ENCODE measurements at regions not wholly inside any gene's neighbourhood (a gene's known extent, or its start where the extent isn't known, plus 50 kb on each side); places are given as distances from the start of the nearest gene placed in this dataset.

DNA sequence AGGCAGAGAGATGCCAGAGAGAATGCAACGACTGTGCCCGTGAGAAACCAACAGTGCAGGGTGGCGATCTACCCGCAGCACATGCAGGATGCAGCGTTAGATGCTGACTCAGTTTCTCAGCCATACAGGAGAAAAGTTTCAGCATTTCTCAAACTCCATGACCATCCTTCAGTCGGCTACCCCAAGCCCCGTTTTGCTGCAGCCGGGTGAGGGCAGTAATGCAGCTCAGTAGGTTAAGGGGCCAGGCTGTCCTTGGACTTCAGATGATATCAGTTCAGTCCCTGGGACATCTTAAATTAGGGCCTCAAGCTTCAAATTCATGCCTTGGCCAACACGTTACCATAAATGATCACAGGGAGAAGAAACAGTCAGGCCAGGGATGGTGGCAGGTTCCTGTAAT is 125.5 kb downstream of the PALM2AKAP2 start:
- no peaks in the 10 kb centered on the region for H3K27me3 ChIP-seq (ENCODE audit: control insufficient read depth in 1 of 2, insufficient read depth in 2 of 2, low read length in 2 of 2)
- no peak overlapping the region for H3K27ac ChIP-seq (ENCODE audit: low read depth, low read length)
- no peak overlapping the region for H3K9ac ChIP-seq (ENCODE audit: low read length)
- H3K4me1 ChIP-seq (ENCODE audit: insufficient read depth, low read length): no peaks in the 10 kb centered on the region
- H3K36me3 ChIP-seq (ENCODE audit: insufficient read depth, low read length): no peaks in the 10 kb centered on the region
- no peak overlapping the region for H3K4me3 ChIP-seq (ENCODE audit: low read depth in 1 of 2, low read length in 2 of 2)
- H3K9me3 ChIP-seq (ENCODE audit: low read length): no peaks in the 10 kb centered on the region

DNA sequence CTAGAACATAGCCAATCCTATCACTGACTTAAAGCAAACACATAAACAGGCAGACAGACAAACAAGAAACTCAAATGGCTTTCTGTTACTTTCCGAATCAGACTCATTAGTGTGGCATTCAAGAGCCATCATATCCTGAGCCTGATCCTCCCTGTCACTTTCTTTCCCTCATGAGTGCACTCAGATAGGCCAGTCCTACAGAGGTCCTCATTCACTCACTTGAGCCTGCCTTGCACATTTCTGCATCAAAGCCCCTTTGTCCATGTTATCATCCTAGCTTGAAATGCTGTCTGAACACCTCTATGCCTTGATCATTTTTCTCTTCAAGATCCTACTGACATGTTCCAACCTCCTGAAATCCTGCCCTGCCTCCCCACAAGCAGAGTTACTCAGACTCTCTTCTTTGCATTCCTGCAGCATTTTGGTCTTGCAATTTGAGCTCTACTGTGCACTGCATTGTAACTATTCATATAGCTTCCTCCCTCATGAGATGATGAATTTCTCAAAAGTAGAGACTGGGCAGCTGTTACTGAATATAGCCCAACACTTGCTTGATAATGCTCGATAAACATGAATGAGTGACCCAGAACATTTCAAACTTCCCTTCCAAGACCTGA is 126.9 kb downstream of the PALM2AKAP2 start:
- no peak overlapping the region for H3K9ac ChIP-seq (ENCODE audit: low read length)
- H3K9me3 ChIP-seq (ENCODE audit: low read length): no peaks in the 10 kb centered on the region
- no peaks in the 10 kb centered on the region for H3K36me3 ChIP-seq (ENCODE audit: insufficient read depth, low read length)
- no peaks in the 10 kb centered on the region for H3K27me3 ChIP-seq (ENCODE audit: control insufficient read depth in 1 of 2, insufficient read depth in 2 of 2, low read length in 2 of 2)
- H3K27ac ChIP-seq (ENCODE audit: low read depth, low read length): no peak overlapping the region
- peaks cover 5% of the 10 kb centered on the region for H3K4me1 ChIP-seq (ENCODE audit: insufficient read depth, low read length)
- H3K4me3 ChIP-seq (ENCODE audit: low read depth in 1 of 2, low read length in 2 of 2): no peak overlapping the region

DNA sequence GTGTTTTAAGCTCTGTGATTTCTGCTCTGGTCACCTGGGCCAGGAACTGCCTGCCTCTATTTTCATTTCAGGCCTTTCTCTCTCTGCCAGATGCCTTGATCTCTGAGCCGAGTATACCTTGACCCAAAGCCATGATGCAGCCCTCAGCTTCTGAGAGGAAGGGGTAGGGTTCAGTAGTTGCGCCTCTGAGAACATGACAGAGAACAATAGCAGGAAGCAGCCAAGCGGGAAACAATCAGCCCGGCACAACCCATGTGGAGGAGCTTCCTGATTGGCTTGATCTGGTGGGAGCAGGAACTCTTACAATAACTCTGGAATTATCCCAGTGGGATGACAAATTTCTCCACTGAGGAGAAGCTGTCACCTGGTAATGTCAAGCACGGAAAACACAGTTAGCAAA is 127.4 kb downstream of the PALM2AKAP2 start:
- no peaks in the 10 kb centered on the region for H3K27me3 ChIP-seq (ENCODE audit: control insufficient read depth in 1 of 2, insufficient read depth in 2 of 2, low read length in 2 of 2)
- no peaks in the 10 kb centered on the region for H3K9me3 ChIP-seq (ENCODE audit: low read length)
- no peak overlapping the region for H3K9ac ChIP-seq (ENCODE audit: low read length)
- no peak overlapping the region for H3K27ac ChIP-seq (ENCODE audit: low read depth, low read length)
- H3K36me3 ChIP-seq (ENCODE audit: insufficient read depth, low read length): no peaks in the 10 kb centered on the region
- H3K4me3 ChIP-seq (ENCODE audit: low read depth in 1 of 2, low read length in 2 of 2): no peak overlapping the region
- peaks cover 8% of the 10 kb centered on the region for H3K4me1 ChIP-seq (ENCODE audit: insufficient read depth, low read length)

DNA sequence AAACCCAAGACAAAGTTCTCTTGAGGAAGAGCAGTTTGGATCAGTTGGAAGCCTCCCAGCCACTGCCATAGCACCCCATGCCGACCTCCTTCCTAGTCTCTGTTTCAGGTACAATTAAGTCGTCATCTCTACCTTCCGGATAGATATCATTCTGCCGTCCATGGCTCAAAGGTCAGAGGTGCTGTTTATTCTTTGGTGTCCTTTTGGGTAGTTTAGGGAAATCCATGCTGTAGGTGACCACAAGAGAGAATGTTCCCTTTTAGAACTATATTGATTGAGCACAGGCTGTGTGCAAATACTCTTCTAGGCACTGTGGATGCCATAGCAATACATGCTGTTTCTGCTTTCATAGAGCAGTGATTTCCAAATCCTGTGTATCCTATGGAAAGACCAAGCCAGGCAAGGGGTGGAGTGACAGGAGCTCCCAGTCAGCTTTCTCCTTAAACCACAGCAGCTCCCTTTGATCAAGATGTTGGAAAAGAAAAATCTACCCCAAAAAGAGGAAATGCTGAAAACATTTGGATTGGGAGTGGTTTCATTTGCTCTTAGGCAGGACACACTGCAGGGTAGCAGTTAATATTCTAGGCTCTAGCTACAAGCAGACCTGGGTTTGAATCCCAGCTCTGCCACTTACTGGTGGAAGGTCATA is 127.9 kb downstream of the PALM2AKAP2 start:
- no peaks in the 10 kb centered on the region for H3K9me3 ChIP-seq (ENCODE audit: low read length)
- no peaks in the 10 kb centered on the region for H3K36me3 ChIP-seq (ENCODE audit: insufficient read depth, low read length)
- no peak overlapping the region for H3K4me3 ChIP-seq (ENCODE audit: low read depth in 1 of 2, low read length in 2 of 2)
- H3K9ac ChIP-seq (ENCODE audit: low read length): no peak overlapping the region
- H3K27ac ChIP-seq (ENCODE audit: low read depth, low read length): no peak overlapping the region
- H3K27me3 ChIP-seq (ENCODE audit: control insufficient read depth in 1 of 2, insufficient read depth in 2 of 2, low read length in 2 of 2): no peaks in the 10 kb centered on the region
- peaks cover 9% of the 10 kb centered on the region for H3K4me1 ChIP-seq (ENCODE audit: insufficient read depth, low read length)

DNA sequence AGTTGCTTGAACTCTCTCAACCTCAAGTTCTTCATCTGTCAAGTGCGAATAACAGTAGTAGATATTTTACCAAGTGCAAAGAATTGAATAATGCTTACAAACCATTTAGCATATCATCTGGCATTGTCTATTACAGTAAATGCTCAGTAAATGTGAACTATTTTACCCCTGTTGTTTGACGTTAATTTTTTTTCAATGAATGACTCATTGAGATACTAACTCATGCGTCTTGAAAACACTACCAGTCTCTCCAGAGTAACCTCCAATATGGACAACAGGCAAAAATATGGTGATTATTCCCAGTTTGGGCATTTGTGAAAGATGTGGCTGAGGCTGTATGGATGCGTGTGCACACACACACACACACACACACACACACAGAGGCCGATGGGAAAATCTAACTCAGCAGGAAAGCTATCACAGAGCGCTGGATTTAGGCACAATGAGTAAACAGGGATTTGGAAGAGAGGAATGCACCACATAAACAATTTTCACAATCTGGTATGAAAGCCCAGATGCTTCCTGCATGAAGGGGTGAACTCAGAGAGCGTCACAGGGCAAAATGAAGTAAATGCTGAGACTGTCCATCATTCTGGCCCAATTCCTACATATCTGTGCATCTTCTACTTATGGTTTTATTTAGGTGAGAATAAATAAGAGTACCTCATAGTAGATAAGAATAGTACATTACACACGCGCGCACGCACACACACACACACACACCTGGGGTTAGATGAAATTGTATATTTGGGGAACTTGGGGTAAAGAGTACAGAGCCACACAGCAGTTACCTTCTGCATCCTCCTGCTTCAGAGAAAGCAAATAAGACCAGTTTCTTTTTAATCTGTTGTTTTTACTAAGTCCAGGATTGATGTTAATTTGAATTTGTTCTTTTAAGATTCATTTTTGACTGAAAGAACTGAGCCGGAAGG is 128.7 kb downstream of the PALM2AKAP2 start:
- no peak overlapping the region for H3K4me3 ChIP-seq (ENCODE audit: low read depth in 1 of 2, low read length in 2 of 2)
- no peaks in the 10 kb centered on the region for H3K27me3 ChIP-seq (ENCODE audit: control insufficient read depth in 1 of 2, insufficient read depth in 2 of 2, low read length in 2 of 2)
- no peak overlapping the region for H3K9ac ChIP-seq (ENCODE audit: low read length)
- H3K27ac ChIP-seq (ENCODE audit: low read depth, low read length): no peak overlapping the region
- H3K9me3 ChIP-seq (ENCODE audit: low read length): no peaks in the 10 kb centered on the region
- peaks cover 16% of the 10 kb centered on the region for H3K4me1 ChIP-seq (ENCODE audit: insufficient read depth, low read length)
- H3K36me3 ChIP-seq (ENCODE audit: insufficient read depth, low read length): no peaks in the 10 kb centered on the region

DNA sequence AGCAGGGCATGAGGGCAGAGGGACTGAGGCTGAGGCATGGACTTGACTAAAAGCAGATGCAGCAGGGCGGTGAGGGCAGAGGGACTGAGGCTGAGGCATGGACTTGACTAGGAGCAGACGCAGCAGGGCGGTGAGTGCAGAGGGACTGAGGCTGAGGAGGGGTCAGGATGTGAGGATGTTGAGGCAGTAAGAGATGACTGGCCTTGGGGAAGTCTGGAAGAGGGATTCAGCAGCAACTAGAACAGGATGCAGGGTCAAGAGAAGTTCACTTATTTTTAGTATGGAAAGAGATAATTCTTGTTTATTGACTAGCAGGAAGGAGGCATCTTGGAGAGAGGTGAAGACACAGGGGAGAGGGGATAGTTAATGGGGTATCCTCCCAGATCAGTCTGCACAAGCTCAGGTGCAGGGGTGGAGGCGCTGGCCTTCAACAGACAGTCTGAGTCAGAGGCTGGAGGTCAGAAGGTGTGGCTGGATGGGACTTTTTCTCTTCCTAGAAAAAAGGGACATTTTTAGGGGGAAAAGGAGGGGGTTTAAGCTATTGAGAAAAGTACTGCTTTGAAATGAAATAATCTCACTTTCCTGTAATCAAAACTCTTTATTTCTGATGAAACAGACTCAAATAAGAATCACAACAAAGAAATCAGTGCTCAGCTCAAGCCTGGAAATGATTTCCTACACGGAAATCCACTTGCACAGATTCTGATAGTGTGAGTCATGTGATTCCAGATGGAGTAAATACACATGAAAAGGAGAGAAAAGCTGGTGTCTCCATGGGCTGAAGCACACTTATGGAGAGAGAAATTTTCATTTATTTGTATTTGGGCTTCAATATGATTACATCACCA is 130.9 kb downstream of the PALM2AKAP2 start:
- Histone ChIP-seq H3K27ac (ENCODE audit: low read depth, low read length) (no peak overlapping the region), H3K27me3 (ENCODE audit: control insufficient read depth in 1 of 2, insufficient read depth in 2 of 2, low read length in 2 of 2) (no peaks in the 10 kb centered on the region), H3K36me3 (ENCODE audit: insufficient read depth, low read length) (no peaks in the 10 kb centered on the region), H3K4me3 (ENCODE audit: low read depth in 1 of 2, low read length in 2 of 2) (no peak overlapping the region), H3K4me1 (ENCODE audit: insufficient read depth, low read length) (peaks cover 16% of the 10 kb centered on the region), H3K9me3 (ENCODE audit: low read length) (no peaks in the 10 kb centered on the region), H3K9ac (ENCODE audit: low read length) (no peak overlapping the region)

DNA sequence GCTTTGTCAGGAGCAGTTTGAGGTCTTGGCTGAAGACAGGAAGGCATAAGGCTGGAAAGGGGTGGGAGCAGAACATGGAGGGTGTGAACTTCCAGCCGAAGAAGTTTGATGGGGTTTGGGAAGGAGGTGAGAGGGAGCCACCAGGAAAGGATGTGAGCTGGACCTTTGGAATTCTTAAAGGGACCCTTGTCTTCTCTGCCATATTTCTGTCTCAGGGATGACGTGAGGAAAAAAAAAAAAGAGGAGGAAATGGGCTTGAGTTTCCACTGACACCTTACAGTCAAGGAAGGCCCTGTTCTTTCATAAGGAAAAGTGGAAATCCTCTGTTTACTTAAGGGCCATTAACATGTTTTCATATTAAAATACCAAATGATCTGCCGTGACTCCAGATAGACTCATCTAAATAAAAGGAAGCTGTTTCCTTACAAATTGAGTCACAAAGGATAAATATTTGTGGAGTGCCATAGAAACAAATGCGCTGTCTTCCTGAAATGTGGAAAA is 132.1 kb downstream of the PALM2AKAP2 start:
- no peak overlapping the region for H3K4me3 ChIP-seq (ENCODE audit: low read depth in 1 of 2, low read length in 2 of 2)
- no peaks in the 10 kb centered on the region for H3K36me3 ChIP-seq (ENCODE audit: insufficient read depth, low read length)
- H3K9me3 ChIP-seq (ENCODE audit: low read length): no peaks in the 10 kb centered on the region
- H3K27me3 ChIP-seq (ENCODE audit: control insufficient read depth in 1 of 2, insufficient read depth in 2 of 2, low read length in 2 of 2): no peaks in the 10 kb centered on the region
- peaks cover 16% of the 10 kb centered on the region for H3K4me1 ChIP-seq (ENCODE audit: insufficient read depth, low read length)
- no peak overlapping the region for H3K9ac ChIP-seq (ENCODE audit: low read length)
- no peak overlapping the region for H3K27ac ChIP-seq (ENCODE audit: low read depth, low read length)

DNA sequence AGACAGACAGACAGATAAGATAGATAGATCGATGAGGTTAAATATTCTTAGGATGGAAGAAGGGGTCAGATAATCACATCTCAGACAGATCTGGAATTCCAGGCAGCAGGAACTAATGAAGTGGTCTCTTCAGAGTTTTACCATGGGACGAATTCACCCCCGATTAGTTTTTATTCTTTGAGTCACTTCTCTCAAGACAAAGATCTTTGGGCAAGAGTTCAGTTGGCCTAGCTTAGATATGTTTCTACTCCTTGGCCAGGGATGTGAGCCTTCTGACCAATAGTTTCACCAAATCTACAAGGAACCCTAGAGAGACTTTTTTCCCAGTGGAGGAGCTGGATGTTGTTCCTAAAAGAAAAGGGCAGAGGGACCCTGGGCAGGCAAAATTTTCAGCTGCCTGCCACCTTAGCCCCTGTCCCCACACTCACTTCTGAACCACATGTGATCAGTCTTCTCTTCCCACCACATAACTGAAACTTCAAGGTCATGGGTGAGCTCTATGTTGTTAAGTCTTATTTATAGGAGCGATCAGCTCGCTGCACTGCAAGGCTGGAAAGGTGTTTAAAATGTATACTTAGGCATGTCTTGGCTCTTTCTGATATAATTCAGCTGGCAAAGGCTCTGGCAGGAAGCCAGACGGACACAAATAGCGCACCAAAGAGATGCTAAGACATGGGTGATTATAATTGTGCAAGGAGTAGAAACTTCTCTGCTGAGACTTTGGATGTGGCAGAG is 132.9 kb downstream of the PALM2AKAP2 start:
- peak overlapping the region in 1 of 2 donors; percentile 17 for H3K4me3 ChIP-seq (ENCODE audit: low read depth in 1 of 2, low read length in 2 of 2)
- no peaks in the 10 kb centered on the region for H3K27me3 ChIP-seq (ENCODE audit: control insufficient read depth in 1 of 2, insufficient read depth in 2 of 2, low read length in 2 of 2)
- no peaks in the 10 kb centered on the region for H3K9me3 ChIP-seq (ENCODE audit: low read length)
- peaks cover 21% of the 10 kb centered on the region for H3K4me1 ChIP-seq (ENCODE audit: insufficient read depth, low read length)
- H3K27ac ChIP-seq (ENCODE audit: low read depth, low read length): no peak overlapping the region
- H3K36me3 ChIP-seq (ENCODE audit: insufficient read depth, low read length): no peaks in the 10 kb centered on the region
- no peak overlapping the region for H3K9ac ChIP-seq (ENCODE audit: low read length)

DNA sequence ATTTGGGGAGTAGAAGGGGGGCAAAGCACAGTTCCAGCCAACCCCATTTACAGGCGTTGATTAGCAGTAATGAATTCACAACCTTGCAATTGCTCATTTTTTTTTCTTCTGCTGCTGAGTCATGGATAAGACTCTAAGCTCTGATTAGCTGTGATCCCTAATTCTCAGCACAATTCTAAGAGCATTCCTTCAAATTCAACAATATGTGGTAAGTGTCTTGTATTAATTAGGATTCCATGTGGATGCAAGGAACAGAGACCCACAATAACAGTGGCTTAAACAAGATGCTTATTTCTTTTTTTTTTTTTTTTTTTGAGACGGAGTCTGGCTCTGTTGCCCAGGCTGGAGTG is 133.4 kb downstream of the PALM2AKAP2 start:
- H3K36me3 ChIP-seq (ENCODE audit: insufficient read depth, low read length): no peaks in the 10 kb centered on the region
- no peaks in the 10 kb centered on the region for H3K27me3 ChIP-seq (ENCODE audit: control insufficient read depth in 1 of 2, insufficient read depth in 2 of 2, low read length in 2 of 2)
- no peak overlapping the region for H3K27ac ChIP-seq (ENCODE audit: low read depth, low read length)
- peak overlapping the region in 1 of 2 donors; percentile 17 for H3K4me3 ChIP-seq (ENCODE audit: low read depth in 1 of 2, low read length in 2 of 2)
- H3K9me3 ChIP-seq (ENCODE audit: low read length): no peaks in the 10 kb centered on the region
- peaks cover 26% of the 10 kb centered on the region for H3K4me1 ChIP-seq (ENCODE audit: insufficient read depth, low read length)
- H3K9ac ChIP-seq (ENCODE audit: low read length): no peak overlapping the region

DNA sequence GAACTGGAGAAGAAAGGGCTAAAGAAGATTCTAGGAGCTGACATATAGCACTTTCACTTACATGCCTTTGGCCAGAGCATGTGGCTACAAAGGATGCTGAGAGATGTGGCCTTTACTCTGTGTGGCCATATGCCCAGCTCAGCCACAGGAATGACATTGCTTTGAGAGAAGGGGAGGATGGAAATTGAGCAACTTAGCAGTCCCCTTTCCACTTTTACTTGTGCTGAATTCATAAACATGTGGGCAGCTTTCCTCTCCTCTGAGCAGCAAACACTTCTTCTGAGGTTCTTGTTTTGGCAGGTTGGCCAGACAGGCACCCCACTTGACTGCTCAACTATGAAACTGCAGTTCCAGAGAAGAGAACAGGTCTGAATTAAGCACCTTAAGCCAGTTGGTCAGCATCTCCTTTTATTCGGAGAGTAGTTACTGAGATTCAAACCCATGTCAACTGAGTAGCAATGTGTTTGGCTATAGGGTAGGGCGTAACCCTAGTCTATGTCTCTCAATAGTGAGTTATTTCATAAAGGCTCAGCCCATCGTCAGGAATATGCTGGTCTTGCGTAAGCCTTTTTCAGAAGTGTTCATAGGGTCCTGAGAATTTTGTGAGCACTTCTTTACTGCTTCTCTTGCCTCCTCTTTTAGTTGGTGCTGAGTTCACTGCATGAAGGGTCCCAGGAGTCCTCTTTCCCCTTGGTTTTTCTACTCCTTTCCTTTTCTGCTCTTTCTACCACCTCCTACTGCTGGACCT is 134.5 kb downstream of the PALM2AKAP2 start:
- Histone ChIP-seq H3K27me3 (ENCODE audit: control insufficient read depth in 1 of 2, insufficient read depth in 2 of 2, low read length in 2 of 2) (no peaks in the 10 kb centered on the region), H3K4me1 (ENCODE audit: insufficient read depth, low read length) (peaks cover 29% of the 10 kb centered on the region), H3K36me3 (ENCODE audit: insufficient read depth, low read length) (no peaks in the 10 kb centered on the region), H3K9ac (ENCODE audit: low read length) (no peak overlapping the region), H3K27ac (ENCODE audit: low read depth, low read length) (no peak overlapping the region), H3K9me3 (ENCODE audit: low read length) (no peaks in the 10 kb centered on the region), H3K4me3 (ENCODE audit: low read depth in 1 of 2, low read length in 2 of 2) (no peak overlapping the region)
